HepG2 (cell line): ENCODE measurements at regions not wholly inside any gene's neighbourhood (a gene's known extent, or its start where the extent isn't known, plus 50 kb on each side); places are given as distances from the start of the nearest gene placed in this dataset.

Experiments used
- AFF4 ChIP-seq: sonication (generic); formaldehyde crosslinking; IDR thresholded peaks from 2 replicates; pipeline ENCODE4 v1.4.0; 2020; ENCODE audit warnings: missing genetic modification reagents
- AKAP8 ChIP-seq: sonication (generic); formaldehyde crosslinking; IDR thresholded peaks from 2 replicates; pipeline ENCODE4 v1.5.1; 2020; ENCODE audit warnings: mild to moderate bottlenecking, missing genetic modification reagents
- ARNT2 ChIP-seq: sonication (generic); formaldehyde crosslinking; IDR thresholded peaks from 2 replicates; pipeline ENCODE4 v1.8.0; 2022; ENCODE audit warnings: mild to moderate bottlenecking, low read depth, missing genetic modification reagents, moderate library complexity
- FOXO4 ChIP-seq: sonication (generic); formaldehyde crosslinking; conservative IDR thresholded peaks from 2 replicates; pipeline ENCODE4 v1.8.1; 2023; ENCODE audit warnings: missing genetic modification reagents
- JDP2 ChIP-seq: sonication (generic); formaldehyde crosslinking; IDR thresholded peaks from 2 replicates; pipeline ENCODE4 v1.8.1; 2022; ENCODE audit warnings: missing genetic modification reagents, borderline replicate concordance
- KMT2A ChIP-seq: sonication (generic); formaldehyde crosslinking; IDR thresholded peaks from 2 replicates; pipeline ENCODE4 v1.4.0; 2020; ENCODE audit warnings: missing genetic modification reagents
- MAFG ChIP-seq: sonication (generic); formaldehyde crosslinking; IDR thresholded peaks from 2 replicates; pipeline ENCODE4 v1.5.1; 2020; ENCODE audit warnings: mild to moderate bottlenecking, missing genetic modification reagents
- SIX1 ChIP-seq: sonication (generic); formaldehyde crosslinking; IDR thresholded peaks from 2 replicates; pipeline ENCODE4 v1.4.0; 2020; ENCODE audit warnings: missing genetic modification reagents, borderline replicate concordance
- SP5 ChIP-seq: IDR thresholded peaks from 2 replicates; pipeline ENCODE4 v1.6.1; 2016; ENCODE audit warnings: low read depth, borderline replicate concordance
- TCF12 ChIP-seq, 2 experiments: fragments of 450-650 bp in 1 of 2; sonication (generic) in 1 of 2; formaldehyde crosslinking in 1 of 2; IDR thresholded peaks; 2 replicates each; pipeline versions ENCODE4 v1.6.1 to v1.8.0; 2017 to 2022; ENCODE audit warnings: antibody characterized with exemption in 1 of 2, mild to moderate bottlenecking in 1 of 2, missing genetic modification reagents in 1 of 2, moderate library complexity in 1 of 2
- XRCC5 ChIP-seq: fragments of 200-400 bp; formaldehyde crosslinking; optimal IDR thresholded peaks from 2 replicates; pipeline ENCODE3; 2017; ENCODE audit warnings: mild to moderate bottlenecking, low read length
- ZFP36 ChIP-seq: fragments of 150-350 bp; IDR thresholded peaks from 2 replicates; pipeline ENCODE4 v1.6.1; 2018; ENCODE audit warnings: borderline replicate concordance, low read length, low read depth; ENCODE audit not compliant: partially characterized antibody
- ZNF557 ChIP-seq: sonication (generic); formaldehyde crosslinking; IDR thresholded peaks from 2 replicates; pipeline ENCODE4 v1.4.0; 2020; ENCODE audit warnings: missing genetic modification reagents
- ZNF660 ChIP-seq: sonication (generic); formaldehyde crosslinking; IDR thresholded peaks from 2 replicates; pipeline ENCODE4 v1.5.1; 2020; ENCODE audit warnings: mild to moderate bottlenecking, low read depth, missing genetic modification reagents, borderline replicate concordance
- ZNF780A ChIP-seq: sonication (generic); formaldehyde crosslinking; IDR thresholded peaks from 2 replicates; pipeline ENCODE4 v1.8.0; 2022; ENCODE audit warnings: mild to moderate bottlenecking, missing genetic modification reagents, moderate library complexity
- ZNF781 ChIP-seq: sonication (generic); formaldehyde crosslinking; IDR thresholded peaks from 2 replicates; pipeline ENCODE4 v1.5.1; 2020; ENCODE audit warnings: borderline replicate concordance, mild to moderate bottlenecking, missing genetic modification reagents; ENCODE audit errors: not compliant biosample characterization
- TF ChIP-seq, protein P1 (sequence below): sonication (generic); formaldehyde crosslinking; IDR thresholded peaks from 2 replicates; pipeline ENCODE4 v1.8.0; 2022; ENCODE audit warnings: missing genetic modification reagents, mild to moderate bottlenecking, inconsistent platforms, borderline replicate concordance
- TF ChIP-seq, protein P2 (sequence below): sonication (generic); formaldehyde crosslinking; IDR thresholded peaks from 2 replicates; pipeline ENCODE4 v1.8.0; 2022; ENCODE audit warnings: low read depth, missing genetic modification reagents
- TF ChIP-seq, protein P3 (sequence below): sonication (generic); formaldehyde crosslinking; IDR thresholded peaks from 2 replicates; pipeline ENCODE4 v1.4.0; 2020; ENCODE audit warnings: mild to moderate bottlenecking, missing genetic modification reagents

DNA sequence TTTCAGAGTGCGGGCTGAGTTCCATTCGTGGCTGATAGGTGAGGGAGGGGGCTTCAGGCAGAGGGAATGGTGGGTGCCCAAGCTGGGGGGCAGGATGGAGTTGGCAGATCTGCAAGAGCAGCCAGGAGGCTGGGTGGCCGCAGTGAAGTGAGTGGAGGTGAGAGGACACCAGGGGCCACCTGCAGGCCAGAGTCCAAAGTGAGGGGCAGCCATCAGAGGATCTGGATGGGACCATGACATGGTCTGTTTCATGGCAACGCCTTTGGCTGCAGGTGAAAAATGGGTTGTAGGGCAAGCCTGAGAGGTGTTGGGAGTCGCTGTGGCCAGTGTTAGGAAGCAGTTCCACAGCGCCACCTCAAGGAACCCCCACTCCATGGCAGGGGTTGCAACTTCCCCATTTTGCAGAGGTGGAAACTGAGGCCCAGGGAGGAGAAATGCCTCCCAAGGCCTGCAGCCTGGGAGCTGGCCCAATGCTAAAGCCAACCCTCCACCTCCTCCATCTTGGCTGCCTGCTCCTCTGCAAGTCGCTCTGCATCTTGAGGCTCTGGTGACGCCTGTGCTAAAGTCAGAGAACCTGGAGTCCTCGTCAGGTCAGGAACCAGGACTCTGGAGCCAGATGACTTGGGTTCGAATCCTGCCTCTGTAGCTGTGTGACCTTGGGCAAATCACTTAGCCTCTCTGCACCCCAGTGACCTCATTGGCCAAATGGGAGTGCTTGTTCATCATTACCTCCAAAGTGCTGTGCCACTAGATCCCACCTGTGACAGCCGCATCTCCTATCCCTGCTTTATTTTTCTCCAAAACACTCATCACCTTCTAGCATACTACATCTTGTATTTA is 153.8 kb downstream of the CEBPB start (continued):
- TF ChIP-seq FOXO4 (CRISPR knock-in tag): no peak
- TF ChIP-seq KMT2A (CRISPR knock-in tag): no peak
- TF ChIP-seq ARNT2 (CRISPR knock-in tag): no peak; the same call in 1 of the 2 replicates
- no peak for TF ChIP-seq ZNF557
- TF ChIP-seq ZNF781 (CRISPR knock-in tag): no peak
- TF ChIP-seq JDP2 (CRISPR knock-in tag): no peak
- no peak for TF ChIP-seq SIX1 (CRISPR knock-in tag)
- TF ChIP-seq, protein P1, sequence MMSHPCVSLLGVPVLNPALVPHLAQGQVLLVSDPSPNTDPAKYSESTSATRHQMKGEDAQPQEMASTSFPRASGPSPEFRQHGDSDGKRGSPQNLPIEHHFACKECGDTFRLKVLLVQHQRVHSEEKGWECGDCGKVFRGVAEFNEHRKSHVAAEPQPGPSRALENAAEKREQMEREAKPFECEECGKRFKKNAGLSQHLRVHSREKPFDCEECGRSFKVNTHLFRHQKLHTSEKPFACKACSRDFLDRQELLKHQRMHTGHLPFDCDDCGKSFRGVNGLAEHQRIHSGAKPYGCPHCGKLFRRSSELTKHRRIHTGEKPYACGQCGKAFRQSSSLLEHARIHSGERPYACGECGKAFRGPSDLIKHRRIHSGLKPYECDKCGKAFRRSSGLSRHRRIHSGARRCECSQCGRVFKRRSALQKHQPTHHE (CRISPR knock-in tag): 0 out of 2 replicates have a peak, but pooled peaks have one; percentile 47
- no peak for TF ChIP-seq ZNF660 (CRISPR knock-in tag)
- TF ChIP-seq XRCC5: peak; percentile 34
- TF ChIP-seq AFF4: no peak
- TF ChIP-seq MAFG (CRISPR knock-in tag): no peak
- TF ChIP-seq, protein P2, sequence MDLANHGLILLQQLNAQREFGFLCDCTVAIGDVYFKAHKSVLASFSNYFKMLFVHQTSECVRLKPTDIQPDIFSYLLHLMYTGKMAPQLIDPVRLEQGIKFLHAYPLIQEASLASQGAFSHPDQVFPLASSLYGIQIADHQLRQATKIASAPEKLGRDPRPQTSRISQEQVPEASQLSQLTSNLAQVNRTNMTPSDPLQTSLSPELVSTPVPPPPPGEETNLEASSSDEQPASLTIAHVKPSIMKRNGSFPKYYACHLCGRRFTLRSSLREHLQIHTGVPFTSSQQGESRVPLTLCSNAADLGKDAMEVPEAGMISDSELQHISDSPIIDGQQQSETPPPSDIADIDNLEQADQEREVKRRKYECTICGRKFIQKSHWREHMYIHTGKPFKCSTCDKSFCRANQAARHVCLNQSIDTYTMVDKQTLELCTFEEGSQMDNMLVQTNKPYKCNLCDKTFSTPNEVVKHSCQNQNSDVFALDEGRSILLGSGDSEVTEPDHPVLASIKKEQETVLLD: no peak
- TF ChIP-seq ZNF780A (CRISPR knock-in tag): no peak
- TF ChIP-seq SP5 (CRISPR knock-in tag): no peak
- TF ChIP-seq, protein P3, sequence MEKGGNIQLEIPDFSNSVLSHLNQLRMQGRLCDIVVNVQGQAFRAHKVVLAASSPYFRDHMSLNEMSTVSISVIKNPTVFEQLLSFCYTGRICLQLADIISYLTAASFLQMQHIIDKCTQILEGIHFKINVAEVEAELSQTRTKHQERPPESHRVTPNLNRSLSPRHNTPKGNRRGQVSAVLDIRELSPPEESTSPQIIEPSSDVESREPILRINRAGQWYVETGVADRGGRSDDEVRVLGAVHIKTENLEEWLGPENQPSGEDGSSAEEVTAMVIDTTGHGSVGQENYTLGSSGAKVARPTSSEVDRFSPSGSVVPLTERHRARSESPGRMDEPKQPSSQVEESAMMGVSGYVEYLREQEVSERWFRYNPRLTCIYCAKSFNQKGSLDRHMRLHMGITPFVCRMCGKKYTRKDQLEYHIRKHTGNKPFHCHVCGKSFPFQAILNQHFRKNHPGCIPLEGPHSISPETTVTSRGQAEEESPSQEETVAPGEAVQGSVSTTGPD (CRISPR knock-in tag): no peak
- TF ChIP-seq AKAP8: no peak; the same call in 1 of the 2 replicates
- no peak for TF ChIP-seq ZFP36
- TF ChIP-seq TCF12 (IDR thresholded peaks at IDR 0.05): no peak
- TF ChIP-seq TCF12 (CRISPR knock-in tag; IDR thresholded peaks at IDR 0.05): no peak
